ENCODE measurements at regions not wholly inside any gene's neighbourhood (a gene's known extent, or its start where the extent isn't known, plus 50 kb on each side); places are given as distances from the start of the nearest gene placed in this dataset.

DNA sequence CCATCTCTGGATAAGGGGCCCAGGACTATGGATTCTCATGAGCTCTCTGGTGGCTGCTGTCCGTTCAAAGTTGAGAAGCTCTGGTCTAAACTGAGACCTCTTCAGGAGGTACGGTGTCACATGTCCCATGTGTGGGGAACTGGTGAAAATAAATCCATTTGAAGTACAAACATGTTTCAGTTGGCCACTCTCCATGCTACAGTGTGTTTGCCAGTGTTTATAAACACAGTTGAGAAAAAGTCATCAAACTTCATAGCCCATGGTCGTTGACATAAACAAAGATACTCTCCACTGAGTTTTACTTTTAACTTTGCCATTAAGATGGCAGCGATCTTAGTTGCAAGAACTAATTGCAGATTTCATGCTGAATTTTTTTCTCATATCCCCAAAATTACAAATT, 72.8 kb downstream of the PSMG1 start:
- TF ChIP-seq GATA2 (IDR thresholded peaks at IDR 0.05; ENCODE audit: low read depth, low read length) = no peak

DNA sequence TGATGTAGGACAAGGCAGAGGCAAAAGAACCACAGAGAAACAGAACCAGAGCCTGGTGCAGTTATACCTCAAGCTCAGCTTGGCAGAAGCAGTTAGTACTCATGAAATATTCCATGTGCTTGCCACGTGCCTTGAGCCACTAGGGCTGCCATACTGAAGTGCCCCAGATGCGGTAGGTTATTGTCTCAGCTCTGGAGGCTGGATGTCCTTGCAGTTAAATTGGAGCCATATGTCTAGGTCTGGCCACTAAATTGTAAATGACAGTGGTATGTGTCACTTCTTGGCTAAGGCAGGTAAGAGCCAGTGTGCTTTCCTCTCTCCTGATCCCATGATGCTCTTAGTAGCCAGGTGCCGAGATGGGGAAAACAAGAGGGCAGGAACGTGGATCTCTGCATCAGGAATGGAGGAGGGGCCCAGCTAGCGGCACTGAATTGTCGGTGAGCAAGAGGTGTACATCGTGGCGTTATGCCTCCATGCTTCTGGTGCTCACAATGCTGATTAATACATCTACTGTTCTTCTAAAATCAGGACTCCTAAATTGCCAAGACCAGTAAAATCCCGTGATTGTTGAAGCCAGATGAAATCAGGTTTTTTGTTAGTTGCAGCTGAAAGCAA, 73.5 kb downstream of the PSMG1 start:
- TF ChIP-seq GATA2 (IDR thresholded peaks at IDR 0.05; ENCODE audit: low read depth, low read length) (no peak), GATA3 (IDR thresholded peaks at IDR 0.05; ENCODE audit: low read depth, low read length) (no peak)

DNA sequence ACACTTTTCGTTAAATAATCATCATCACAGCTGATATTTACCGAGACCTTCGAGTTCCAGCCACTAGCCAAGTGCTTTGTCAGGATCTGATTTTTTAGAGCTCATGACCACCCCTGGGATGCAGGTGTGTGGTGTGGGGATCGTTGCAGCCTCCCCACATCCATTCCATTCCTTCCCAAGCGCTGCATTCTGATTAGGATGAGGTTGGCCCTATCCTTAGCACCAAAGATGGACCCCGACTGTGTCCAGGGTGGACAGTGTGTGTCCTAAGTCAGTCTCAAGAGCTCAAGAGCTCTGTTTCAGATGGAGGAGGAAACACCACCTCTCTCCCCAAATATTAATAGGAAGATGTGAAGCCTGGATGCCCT, 74.1 kb downstream of the PSMG1 start:
- TF ChIP-seq GATA3 (IDR thresholded peaks at IDR 0.05; ENCODE audit: low read depth, low read length) = no peak
- TF ChIP-seq GATA2 (IDR thresholded peaks at IDR 0.05; ENCODE audit: low read depth, low read length) = no peak

DNA sequence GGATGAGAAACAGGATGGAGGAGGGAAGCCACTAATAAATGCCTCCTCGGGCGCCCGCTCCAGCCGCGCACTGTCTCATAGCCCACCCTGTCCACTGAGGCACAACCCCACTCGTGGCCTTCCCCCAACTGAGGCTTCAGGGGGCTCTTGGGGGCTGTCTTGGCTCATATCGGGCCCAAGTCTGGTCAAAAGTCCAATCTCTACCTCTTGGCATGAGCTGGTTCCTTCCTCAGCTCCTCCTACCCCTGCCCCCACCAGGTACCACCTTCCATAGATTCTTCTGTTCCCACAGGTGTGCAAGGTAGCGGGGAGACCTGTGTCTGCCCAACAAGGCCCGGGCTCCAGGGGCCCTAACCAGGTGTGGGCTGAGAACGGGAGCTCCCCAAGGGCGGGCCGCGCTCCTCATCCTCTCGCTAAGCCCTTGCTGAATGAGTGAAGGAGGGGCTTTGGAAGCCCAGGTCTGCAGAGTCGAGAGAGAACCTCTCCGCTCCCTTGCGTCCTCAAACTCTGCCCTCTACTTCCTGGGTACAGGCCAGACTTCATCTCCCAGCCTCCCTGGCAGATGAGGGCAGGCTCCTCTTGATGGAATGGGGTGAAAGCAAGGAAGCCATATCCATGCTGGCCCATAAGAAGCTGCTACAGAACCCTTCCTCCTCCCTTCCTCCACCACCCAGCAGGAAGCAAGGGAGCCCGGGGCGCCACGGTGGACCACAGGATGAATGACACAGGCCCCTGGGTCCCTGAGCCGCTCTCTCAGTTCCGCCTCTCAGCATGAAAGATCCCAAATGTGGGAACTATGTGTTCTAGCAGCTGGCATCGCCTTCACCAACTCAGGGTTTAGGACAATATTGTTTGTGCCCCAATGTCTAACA, 74.7 kb downstream of the PSMG1 start:
- TF ChIP-seq GATA3 (IDR thresholded peaks at IDR 0.05; ENCODE audit: low read depth, low read length) (no peak), GATA2 (IDR thresholded peaks at IDR 0.05; ENCODE audit: low read depth, low read length) (no peak)

DNA sequence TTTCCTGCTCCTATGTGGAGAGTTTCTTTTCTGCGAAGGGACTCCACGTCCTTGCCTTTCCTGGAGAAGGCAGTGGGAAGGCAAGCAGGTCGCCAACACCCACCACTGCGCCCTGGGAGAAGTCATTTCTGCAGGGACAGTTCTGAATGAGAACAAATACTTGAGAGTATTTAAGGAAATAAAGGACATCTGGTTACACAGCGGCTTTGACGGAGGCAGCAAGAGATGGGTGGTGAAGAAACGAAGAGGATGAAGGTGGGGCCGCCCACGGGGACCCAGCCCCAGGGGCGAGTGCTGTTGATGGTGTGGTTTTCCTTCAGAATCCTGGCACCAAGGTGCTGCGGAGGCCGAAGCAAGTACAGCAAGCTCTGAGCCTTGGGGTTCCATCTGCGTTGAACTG, 75.5 kb downstream of the PSMG1 start:
- TF ChIP-seq GATA3 (IDR thresholded peaks at IDR 0.05; ENCODE audit: low read depth, low read length) (no peak), GATA2 (IDR thresholded peaks at IDR 0.05; ENCODE audit: low read depth, low read length) (no peak)

DNA sequence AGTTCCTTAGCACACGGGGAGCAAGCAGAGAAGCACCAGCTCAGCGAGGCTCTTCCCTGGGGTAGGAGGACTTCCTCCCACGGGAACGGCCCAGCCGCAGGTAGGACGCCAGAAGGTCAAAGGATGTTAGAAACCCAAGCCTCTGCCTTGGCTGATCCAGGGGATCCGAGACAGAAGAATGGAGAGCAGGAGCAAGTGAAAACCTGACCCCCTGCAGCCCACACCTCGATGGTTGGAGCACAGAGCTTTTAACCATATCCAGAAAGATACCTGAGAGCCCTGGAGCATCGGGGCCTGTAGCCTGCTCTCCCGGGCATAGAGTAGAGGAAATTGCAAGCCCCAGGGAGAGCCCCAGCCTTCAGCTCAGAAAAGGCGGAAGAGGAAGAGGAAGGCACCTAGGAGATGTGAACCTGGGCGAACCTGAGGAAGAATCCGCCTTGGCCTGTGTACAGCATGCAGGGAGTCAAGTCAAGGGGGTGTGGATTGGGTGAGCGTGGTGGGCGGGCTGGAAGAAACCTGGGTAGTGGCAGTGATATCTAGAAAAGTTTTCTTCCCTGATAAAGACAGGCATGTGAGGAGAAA, 76.3 kb downstream of the PSMG1 start:
- TF ChIP-seq GATA2 (IDR thresholded peaks at IDR 0.05; ENCODE audit: low read depth, low read length) (no peak), GATA3 (IDR thresholded peaks at IDR 0.05; ENCODE audit: low read depth, low read length) (no peak)

DNA sequence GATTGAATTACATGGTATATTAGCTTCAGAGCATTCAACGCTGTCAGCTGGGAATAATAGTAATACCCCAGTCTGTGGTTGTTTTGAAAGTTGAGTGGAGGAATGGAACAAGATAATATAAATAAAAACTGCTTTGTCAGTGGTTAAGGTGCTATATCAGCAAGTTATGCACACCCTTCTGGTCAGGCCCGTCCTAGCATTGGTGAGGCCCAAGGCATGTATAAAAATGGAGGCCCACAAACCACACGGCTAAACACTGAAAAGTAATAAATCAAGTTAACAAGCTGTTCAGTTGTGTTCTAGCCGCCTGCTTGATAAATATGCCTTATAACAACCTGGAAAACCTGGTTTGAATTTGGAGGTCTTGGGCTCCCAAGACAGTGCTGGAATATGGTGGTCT, 77.4 kb downstream of the PSMG1 start:
- no peak for TF ChIP-seq GATA2 (IDR thresholded peaks at IDR 0.05; ENCODE audit: low read depth, low read length)
- TF ChIP-seq GATA3 (IDR thresholded peaks at IDR 0.05; ENCODE audit: low read depth, low read length) = no peak

DNA sequence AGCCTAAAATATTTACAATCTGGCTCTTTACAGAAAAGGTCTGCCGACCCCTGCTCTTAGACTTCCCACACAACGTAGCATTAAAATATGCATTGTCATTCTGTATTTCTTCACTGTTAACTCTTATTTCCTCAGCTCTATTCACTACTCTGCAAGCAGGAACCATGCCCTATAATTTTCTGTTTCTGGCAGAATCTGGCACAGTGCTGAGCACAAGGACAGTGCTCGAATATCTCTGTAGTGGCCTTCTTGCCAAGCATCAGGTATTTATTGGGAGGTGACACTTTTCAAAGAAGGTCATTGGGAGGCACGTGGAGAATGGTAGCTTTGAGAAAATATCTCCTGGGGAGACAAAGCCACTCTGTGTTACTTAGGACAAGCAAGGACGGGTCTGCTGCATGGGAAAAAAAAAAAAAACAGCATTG, 77.9 kb downstream of the PSMG1 start:
- TF ChIP-seq GATA3 (IDR thresholded peaks at IDR 0.05; ENCODE audit: low read depth, low read length) = no peak
- TF ChIP-seq GATA2 (IDR thresholded peaks at IDR 0.05; ENCODE audit: low read depth, low read length) = no peak

DNA sequence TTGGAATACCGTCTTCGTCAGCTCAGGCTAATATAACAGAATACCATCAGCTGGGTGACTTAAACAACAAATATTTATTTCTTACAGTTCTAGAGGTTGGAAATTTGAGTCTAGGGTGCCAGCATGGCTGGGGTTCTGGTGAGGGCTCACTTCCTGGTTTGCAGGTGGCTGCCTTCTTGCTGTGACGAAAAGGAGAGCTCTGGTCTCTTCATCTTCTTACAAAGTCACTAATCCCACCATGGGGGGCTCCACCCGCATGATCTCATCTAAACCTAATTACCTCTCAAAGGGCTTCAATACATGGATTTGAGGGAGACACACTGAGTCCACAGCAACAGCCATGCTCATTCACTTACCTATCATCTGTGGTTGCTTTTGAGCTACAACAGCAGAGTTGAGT, 78.3 kb downstream of the PSMG1 start:
- TF ChIP-seq GATA3 (IDR thresholded peaks at IDR 0.05; ENCODE audit: low read depth, low read length) = no peak
- no peak for TF ChIP-seq GATA2 (IDR thresholded peaks at IDR 0.05; ENCODE audit: low read depth, low read length)

DNA sequence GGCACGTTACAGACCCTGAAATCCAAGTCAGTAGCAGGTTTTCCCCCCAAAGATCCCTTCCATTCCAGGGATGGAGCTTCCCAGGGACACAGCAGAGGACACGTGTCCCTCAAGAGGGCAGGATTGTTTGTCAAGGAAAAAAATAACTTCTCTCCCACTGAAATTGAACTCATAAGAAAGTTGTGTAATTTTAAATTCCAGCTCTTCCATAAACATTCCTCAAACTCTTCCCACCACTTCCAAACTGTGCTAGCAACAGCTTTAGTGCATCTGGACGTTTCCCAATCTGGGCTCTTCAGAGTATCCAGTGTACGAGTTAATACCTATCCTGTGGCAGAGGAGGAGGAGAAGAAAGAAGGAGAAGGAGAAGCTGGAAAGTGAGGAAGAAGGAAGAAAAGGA, 79.6 kb downstream of the PSMG1 start:
- TF ChIP-seq GATA3 (IDR thresholded peaks at IDR 0.05; ENCODE audit: low read depth, low read length) = no peak
- TF ChIP-seq GATA2 (IDR thresholded peaks at IDR 0.05; ENCODE audit: low read depth, low read length) = no peak

DNA sequence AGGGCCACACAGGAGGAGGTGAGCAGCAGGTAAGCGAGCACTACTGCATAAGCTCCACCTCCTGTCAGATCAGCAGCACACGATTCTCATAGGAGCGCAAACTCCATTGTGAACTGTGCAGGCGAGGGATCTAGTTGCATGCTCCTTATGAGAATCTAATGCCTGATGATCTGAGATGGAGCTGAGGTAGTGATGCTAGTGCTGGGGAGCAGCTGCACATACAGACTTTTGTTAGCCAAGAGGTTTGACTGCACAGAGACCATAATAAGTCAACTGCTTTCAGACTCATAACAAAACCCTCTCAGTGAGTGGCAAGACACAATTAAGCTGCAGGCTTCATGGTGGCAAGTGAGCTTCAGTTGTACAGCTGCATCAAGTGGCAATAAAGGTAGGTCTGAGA, 83.4 kb downstream of the PSMG1 start:
- TF ChIP-seq GATA2 (IDR thresholded peaks at IDR 0.05; ENCODE audit: low read depth, low read length) (no peak), GATA3 (IDR thresholded peaks at IDR 0.05; ENCODE audit: low read depth, low read length) (no peak)

DNA sequence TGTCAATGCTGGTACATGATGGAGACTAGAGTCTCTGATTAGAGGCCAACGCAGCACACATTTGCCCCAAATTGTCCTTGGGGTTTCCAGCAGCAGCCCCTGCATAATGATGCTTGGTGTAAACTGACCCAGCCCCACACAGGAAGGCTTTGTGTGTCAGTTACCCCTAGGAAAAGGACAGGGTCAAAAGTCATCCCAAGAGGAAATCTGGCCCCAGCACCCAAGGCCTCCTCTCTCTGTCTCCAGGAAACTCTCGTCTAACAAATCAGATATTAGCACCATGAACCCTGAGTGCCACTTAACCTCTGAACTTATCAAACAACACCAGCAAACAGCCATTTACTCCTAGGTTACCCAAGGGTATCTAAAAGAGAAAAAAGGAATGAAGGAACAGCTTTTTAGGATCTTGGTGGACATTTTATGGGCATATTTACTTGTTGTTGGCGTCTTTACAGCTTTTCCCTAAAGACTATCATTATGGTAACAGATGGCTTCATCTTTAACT, 84.5 kb downstream of the PSMG1 start:
- TF ChIP-seq GATA2 (IDR thresholded peaks at IDR 0.05; ENCODE audit: low read depth, low read length) (no peak), GATA3 (IDR thresholded peaks at IDR 0.05; ENCODE audit: low read depth, low read length) (no peak)

DNA sequence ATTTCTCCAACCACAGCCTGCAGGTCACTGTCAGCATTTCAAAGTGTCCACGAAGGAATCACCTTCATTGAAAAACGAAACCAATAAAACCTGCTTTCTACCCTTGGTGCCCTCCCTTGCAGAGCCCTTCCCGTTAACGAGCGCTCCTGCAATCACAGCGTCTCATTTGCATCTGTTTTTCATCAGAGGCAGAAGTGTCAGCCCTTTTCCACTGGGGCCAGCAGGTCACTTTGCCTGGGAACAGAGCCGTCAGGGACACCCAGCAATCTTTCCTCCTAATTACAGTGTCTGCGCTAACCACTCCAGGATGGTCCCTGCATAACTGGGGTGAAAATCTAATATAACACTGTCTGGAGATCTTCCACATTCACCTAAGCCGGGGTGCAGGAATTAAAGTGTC, 85.3 kb downstream of the PSMG1 start:
- TF ChIP-seq GATA2 (IDR thresholded peaks at IDR 0.05; ENCODE audit: low read depth, low read length) = no peak
- TF ChIP-seq GATA3 (IDR thresholded peaks at IDR 0.05; ENCODE audit: low read depth, low read length) = no peak

DNA sequence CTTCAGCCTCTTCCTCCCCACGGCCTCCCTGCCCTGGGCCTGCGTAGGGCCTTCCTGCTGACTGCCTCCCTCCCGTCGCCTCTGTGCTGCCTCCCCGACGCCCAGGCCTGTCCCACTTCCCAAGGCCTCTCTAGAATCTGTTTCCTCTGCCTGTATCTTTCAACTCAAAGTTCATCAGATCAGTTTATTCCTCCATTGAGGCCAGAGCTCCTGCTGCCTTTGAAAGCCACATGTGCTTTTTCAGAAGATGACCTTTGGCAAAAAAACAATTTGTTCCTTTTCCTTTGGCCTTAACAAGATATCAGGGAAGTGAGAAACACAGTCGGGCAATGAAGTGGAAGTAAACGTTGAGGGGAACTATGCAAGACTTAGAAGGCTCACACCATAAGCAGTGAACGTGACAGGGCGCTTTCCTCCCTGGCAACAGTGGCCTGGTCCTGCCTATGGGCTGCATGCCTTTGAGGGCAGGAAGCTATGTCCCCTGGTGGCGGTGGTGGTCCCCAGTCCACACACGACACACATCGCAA, 85.9 kb downstream of the PSMG1 start:
- TF ChIP-seq GATA2 (IDR thresholded peaks at IDR 0.05; ENCODE audit: low read depth, low read length) = no peak
- no peak for TF ChIP-seq GATA3 (IDR thresholded peaks at IDR 0.05; ENCODE audit: low read depth, low read length)

All from SH-SY5Y (cell line).